ENCODE measurements at regions not wholly inside any gene's neighbourhood (a gene's known extent, or its start where the extent isn't known, plus 50 kb on each side); places are given as distances from the start of the nearest gene placed in this dataset.
"Not testable (repeated sequence)": the region's sequence is repeated elsewhere in the genome, so short reads cannot be mapped to it uniquely, and the experiment has no call there.

DNA sequence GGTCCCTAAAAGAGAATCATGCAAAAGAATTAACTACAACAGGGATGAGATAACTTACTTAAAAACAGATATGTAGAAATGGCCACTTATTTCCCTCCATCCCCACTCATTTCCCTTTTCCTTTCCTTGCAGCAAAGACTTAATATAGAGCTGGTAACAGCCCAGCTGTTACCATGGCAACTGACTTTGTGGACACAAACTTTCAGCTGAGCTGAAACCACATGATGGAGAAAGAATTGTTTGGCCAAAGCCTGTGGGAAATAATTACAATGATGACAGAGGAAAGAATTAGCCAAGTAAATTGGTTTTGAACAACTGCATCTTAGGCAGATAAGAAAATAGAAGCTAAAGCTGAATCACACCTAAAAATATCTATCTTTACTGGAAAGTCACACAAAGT is 364.9 kb downstream of the GALC start:
- no peak for DNase-seq

DNA sequence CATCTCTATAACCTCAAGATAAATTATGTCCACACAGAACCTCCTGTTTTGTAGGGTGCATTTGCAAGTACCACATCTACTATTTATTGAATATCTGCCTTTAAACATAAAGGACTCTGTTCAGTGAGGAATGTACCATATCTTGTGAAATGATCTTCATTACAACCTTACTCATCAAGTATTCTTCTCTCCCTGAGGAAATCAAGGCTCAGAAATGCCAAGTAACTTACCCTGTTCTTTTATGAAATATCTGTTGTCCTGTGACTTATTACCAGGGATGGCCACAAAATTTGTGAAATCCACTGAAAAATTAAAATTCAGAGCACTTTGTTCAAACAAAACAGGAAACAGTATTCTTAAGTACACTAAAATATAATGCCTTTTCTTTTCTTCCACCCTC is 366.7 kb downstream of the GALC start:
- DNase-seq = no peak

DNA sequence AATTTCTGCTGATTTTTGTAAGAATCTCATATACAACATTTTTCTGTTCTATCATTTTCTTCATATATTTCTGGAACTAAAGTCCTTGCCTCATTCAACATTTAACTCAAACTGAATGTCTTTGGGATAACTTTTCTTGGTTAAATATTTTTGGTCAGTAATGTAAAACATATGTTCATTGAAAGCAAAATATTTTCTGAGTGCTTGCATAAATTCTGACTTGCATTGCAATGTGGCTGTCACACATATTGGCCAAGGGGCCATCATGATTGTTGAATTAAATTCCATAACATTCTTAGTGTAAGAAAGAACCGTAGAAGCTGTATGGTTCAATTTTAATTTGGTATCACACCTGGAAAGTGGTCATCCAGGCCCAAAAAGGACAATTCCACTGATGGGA is 369.4 kb downstream of the GALC start:
- DNase-seq = no peak

DNA sequence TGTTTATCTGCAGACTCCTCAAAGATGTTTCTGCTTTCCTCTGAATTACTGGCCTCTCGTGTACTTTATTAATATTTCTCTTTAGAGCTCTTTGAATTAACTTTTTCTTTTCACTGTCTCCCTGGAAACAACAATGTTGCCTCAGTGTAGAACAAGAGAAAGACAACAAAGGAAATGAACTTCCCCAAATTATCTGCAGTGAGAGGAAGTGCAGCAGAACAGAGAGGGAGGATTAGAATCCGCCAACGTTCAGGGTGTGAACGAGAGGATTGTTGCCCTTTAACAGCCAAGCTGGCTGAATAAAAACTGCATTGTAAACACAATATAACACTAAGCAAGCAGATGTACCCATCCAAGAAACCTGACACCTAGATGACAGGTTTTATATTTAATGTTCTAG is 375.9 kb downstream of the GALC start:
- no peak for DNase-seq

DNA sequence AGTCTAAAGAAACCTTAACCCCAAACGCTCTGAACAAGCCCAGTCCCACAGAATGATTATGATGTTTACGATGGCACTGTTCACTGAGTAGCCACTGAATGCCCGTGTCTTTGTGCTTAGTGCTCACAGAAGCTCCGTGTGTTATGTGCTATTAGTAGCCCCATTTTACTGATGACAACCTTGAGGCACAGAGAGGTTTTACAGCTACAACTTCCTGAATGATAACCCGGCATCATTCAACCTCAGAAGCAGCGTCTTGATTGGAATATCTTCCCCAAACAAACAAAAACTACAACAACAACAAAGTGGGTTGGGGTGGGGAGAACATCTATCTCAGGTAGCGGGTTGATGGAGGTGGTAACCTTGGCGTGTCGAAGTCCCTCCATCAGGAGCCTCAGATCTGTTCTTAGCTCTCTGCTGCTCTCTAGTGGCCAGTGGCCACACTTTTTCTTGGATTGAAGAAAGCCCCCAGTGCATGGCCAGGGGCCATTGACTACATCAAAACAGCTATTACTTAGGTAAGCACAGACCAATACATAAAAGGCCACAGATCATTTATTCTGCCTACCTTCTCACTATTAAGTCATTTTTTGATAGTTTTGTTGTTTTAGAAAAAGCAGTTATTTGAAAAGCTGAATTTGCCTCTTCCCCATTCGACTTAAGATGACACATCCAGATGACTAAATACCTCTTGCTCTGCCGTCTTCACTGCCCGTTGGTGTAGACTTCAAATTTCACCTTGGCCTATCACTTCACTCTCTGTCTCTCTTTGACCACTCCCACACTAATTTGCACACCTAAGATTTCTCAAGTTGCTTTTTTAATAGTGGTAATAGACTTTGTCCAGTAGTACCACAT is 376.9 kb downstream of the GALC start:
- peak; percentile 57 for DNase-seq

DNA sequence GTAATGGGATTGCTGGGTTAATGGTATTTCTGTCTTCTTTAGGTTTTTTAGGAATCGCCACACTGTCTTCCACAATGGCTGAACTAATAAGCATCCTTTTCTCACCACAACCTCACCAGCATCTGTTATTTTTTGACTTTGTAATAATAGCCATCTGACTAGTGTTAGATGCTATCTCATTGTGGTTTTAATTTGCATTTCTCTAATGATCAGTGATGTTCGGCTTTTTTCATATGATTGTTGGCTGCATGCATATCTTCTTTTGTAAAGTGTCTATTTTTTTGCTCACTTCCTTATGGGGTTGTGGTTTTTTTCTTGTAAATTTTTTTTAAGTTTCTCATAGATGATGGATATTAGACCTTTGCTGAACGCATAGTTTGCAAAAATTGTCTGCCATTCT is 377.9 kb downstream of the GALC start:
- DNase-seq = no peak

DNA sequence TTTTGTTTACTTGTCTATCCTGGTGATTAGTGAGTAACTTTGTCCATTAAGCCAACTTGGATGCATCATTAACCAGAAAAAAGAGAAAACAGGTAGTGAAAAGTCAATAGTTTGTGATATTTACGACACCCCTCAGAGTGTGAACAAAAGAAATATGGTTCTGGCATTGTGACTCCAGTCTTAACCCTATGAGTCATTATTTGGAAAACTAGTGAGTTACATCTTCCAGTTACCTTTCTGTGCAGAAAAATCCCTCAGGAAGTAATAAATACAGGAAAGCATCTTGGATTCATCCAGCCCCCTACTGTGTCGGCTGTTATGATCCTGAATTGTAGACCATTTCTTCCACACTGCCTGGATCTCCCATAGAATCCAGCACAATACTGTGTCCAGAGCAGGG is 379.1 kb downstream of the GALC start:
- no peak for DNase-seq

DNA sequence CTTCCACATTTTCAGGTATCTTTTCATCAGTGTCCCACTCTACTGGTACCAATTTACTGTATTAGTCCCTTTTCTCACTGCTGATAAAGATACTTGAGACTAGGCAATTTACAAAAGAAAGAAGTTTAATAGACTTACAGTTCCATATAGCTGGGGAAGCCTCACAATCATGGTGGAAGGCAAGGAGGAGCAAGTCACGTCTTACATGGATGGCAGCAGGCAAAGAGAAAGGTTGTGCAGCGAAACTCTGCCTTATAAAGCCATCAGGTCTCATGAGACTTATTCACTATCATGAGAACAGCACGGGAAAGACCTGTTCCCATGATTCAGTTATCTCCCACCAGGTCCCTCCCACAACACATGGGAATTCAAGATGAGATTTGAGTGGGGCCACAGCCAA is 385.9 kb downstream of the GALC start:
- not testable (repeated sequence) for DNase-seq

DNA sequence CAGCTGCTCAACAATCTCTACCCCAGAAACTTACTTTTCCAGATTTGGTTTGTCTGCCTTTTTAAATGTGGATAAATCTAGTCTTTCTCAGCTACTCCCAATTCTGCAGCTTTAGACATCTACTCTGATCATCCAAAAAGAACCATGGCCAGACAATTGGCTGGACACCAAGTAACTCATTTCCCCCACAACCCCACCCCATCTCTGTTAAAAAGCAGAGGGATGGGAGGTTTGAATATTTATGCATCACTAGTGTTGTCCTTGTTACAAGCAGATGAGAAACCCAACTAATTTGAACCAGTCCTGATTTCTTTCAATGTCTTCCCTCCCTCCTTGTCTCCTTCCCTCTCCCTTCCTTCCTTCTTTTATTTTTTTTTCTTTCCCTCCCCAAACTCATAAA is 391.9 kb downstream of the GALC start:
- DNase-seq = no peak

DNA sequence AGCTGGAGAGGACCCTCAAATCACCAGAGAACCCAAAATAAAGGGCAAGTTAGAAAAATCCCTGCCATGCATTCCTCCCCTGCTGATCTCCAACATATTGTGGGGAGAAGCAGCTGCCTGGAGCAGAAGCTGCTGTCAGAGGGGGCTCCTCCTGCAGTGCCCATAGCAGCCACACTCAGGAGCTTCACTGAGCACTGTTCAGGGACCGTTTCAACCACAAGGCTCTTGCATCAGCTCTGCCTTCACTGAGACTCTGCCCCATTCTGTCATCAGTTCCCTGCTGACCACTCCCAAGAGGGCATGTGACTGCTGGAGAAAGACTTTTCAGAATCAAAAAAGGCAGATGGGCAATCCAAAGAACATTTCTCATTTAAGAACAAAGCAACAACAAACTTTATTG is 392.7 kb downstream of the GALC start:
- no peak for DNase-seq

DNA sequence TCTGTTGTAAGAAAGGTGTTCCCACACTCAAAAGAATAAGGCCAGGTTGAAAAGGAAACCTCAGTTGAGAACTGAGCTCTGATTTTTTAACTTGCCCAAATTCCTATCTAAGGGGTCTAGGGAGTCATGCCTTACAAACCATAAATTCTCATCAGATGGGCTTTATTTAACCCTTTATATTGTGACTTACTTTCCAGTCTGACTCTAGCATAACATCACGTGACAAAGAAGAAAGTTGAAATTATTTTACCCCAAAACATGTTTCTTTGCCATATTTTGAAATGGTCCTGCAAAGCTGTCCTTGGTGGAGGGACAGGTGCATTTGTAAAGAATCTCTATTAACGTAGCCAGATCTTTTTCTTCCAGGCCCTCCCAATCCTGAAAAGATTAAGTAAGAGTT is 411.7 kb downstream of the GALC start:
- no peak for DNase-seq

DNA sequence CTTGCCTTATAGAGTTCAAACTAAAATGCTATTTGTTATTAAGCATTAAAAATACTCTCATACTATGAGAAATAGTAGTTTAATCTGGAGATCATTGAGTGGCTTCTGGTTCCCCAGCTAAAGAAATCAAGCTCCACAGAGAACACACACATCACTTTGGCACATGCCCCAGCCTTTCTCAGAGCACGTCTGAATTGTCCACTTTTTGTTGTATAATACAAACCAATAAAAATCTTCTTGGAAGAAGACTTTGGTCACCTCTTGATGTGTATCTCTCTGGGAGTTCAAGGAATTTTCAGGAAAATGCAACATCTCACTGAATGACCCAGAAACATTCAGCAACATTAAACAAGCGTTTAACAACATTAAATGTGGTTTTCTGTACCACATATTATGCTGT is 413.9 kb downstream of the GALC start:
- no peak for DNase-seq

DNA sequence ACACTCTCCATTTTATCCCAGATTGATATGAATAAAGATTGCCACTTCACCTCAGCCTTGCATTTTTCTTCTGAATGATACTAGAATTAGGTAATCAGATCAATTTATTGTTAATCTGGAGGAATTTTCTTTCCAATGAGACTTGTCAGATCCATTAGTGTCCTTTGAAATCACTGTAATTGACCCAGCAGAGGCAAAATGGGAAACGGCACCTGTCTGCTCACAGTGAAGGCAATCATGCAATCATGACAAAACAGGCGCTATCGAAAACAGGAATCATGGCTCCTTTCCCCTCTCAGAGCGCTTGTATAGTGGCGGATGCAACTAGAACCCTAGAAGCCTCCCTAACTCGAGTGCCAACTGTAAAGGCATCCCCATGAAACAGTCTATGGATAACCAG is 417.6 kb downstream of the GALC start:
- DNase-seq = no peak

DNA sequence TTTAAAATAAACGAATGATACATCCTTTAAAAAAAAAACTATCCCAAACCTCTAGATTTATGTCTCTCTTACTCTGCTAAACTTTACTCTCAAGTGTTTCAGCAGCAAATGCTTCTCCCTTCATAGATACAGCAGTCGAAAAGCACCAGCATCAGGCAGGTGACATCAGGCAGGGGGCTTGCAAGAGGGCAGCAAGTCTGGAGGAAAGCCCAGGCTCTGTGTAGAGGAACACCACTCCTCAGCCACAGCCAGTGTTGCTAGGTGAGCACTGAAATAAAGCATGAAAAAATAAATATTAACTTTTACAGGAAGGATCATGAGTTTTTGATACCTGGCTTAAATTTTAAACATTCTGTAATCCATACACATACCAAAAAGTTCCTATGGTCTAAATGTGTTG is 419.4 kb downstream of the GALC start:
- DNase-seq = no peak

DNA sequence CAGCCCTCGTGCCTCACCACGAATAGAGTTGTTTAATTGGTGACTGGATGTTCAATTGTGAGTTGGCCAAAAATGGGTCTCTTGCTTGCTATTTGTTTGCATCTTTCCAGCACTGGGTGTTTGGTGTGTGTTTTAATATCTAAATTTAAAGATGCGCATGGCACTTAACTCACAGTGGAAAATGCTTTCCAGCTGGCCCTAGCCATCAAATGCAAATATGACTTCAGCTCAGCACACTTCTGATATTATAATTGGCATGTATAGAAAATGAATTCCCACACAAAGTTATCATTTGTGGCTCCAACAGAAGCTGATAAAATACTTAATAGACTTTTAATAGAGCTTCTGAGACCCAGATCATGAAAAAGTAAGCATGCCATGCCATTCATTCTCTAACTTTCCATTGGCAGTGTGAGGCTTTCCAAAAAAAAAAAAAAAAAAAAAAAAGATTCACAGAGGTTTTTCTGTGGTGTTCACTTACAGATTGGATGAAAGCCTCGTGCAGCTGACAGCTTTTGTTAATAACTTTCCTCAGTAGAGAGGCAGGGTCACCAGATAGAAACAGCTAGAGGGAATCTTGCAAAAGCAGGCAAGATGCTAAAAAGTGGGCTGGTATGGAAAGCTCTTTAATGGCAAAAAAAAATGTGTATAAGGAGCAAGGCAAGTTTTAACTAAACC is 425.2 kb downstream of the GALC start:
- no peak for DNase-seq

DNA sequence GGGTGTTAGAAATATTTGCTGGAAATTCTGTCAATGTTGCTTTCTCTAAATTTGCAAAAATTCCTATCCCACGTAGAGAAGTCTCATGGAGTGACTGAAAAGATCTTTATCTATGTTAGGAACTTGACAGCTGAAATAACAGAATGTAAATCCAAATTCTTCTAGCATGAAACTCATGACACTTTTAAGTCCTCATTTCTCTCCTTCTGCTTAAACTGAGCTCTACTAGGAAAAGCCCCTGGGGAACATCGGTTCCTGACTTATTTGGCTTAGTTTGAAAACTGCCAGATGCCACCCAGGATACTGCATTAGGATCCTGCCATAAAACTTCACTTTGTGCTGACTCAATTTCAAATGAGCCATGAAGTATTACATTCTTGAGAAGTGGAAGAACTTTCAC is 426.0 kb downstream of the GALC start:
- no peak for DNase-seq

DNA sequence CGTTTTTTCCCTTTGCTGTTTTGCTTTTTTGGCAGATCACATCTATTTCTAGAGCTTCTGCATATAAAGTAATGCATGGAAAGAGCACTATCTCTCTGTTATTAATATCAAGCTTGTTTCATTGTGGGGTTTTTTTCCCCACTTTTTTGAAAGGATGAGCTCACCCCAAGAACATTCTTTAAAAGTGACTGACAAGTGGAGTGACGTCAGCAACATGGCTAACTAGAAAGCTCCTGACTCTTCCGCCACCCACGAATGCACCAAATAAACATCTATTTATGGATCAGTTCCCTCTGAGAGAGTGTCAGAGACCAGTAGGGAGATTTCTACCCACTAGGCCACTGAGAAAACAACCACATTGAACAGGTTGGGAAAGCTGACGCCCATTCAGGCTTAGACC is 445.4 kb downstream of the GALC start:
- DNase-seq = no peak

DNA sequence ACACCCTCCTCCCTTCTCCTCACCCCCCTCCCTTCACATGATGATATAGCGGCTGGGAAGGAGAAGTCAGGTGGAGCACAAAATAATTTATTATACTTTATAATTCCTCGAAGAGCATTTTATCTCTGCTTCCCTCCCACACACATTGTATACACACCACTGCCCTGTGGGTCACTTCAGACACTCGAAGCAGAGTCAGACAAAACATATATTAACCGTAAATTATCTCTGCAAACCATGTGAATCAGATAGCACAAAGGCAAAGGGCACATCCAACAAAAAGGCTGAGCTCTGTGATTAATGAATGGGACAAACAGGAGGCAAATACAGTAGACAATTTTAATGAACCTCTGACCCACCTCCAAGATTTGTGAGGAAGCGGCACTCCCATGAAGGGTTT is 450.7 kb downstream of the GALC start:
- DNase-seq = no peak

DNA sequence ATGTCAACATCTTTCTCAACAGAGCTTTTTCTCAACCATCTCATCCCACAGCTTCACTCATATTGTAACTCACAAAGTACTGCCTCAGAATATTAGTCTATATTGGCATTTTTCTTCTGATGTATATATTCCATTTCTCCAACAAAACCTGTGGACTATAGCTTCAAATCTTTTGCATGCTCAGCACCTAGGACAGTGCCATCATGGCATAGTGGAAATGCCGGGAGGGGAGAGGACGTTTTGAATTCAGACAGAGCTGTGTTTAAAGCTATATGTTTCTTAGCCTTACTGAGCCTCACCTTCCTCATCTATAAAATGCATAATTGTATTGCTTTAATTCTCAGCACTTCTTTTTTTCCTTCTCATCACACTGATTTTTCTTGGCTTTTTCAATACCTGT is 452.6 kb downstream of the GALC start:
- no peak for DNase-seq

DNA sequence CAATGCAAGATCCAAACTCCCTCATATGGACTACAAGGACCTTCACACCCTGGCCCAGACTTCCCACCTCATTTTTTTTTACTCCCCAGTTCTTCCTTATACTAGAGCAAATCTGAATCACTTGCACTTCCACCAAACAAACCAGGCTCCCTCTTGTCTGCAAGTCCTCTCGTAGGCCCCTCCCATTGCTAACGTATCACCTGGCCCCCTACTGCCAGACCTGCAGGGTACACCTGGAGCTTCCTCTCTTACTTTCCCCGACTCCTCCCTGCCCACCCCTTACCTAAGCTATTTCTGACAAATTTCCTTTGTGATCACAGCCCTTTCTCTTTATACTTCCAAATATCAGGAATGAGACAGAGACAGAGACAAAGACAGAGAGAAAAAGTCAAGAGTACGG is 463.9 kb downstream of the GALC start:
- DNase-seq = no peak

DNA sequence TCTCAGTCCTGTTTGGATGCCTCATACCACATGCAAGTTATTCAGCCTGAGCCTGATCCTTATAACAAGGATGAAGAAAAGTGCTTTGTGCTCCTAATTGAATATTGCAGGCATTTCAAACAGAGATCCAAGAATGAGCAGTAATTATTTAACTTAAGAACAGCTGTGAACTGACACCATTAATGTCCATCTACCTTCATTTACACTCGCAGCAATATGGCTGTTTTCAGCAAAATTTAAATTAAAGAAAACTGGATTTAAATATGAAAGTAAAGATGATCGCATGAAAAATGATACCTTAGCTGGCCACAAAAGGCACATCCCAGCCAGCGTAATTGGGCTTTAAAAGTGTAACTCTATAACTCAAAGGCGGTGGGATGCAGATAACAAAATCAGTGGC is 466.3 kb downstream of the GALC start:
- DNase-seq = no peak

DNA sequence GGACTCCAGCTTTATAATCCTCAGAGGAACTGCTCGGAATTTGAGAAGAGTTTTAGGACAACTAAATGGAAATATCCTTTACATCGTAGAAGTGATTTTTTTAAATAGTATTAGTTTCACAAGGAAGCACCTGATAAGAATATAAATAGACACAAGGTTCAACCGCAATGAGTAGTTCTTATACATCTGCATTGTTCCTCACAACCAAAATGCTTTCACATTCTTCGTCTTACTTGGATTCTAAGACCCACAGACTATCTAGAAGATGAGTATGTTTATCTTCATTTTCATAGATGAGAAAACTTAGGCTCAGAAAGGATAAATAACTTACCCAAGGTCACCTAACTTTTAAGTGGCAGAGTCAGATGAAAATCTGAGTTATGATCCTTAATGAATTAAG is 469.0 kb downstream of the GALC start:
- DNase-seq = no peak

DNA sequence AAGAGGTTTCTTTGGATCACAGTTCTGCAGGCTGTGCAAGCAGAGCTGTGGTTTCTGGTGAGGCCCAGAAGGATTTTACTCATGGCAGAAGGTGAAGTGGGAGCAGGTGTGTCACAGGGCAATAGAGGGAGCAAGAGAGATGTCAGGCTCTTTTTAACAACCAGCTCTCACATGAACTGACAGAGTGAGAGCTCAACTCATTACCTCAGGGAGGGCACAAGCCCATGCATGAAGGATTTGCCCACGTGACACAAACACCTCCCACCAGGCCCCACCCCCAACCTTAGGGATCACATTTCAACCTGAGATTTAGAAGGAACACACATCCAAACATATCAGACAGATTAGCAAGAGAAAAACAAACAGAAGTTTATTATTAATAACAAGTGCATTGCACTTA is 470.4 kb downstream of the GALC start:
- DNase-seq = no peak

DNA sequence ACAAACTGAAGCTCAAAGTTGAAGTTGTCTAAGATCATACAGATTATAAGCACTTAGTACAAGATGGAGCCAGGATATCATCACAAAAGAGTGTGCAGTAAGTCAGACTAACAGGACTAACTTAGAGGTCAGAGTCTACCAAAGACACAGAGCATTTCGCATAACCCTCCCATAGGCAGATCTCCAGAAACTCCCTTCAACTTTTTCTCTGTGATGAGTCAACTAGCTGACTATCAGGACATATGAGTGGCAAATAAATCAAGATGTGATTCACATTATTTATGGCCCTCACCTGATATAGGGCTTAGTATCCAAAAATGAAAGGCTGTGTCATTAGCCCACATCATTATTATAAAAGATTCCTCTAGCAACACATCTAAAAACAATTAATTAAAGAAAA is 484.6 kb downstream of the GALC start:
- DNase-seq = no peak

DNA sequence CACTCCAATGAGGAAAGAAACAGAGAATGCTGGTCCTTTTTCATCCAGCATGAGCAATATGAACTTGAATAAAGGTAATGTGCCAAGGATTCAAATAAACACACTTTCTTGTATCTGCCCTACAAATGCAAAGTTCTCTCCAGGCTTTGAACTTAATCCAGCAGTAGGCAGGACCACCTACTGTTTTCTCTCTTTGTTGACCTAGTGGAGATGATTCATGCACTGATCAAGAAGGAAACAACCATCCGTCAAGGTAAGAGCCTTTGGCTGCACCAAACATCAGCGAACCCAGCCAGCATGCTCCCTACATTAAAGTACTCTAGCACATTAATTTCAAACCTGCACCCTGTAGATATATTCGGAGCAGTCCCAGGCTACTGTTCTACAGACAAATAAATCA is 489.3 kb downstream of the GALC start:
- no peak for DNase-seq

All from hematopoietic multipotent progenitor cell treated with erythropoietin and hydrocortisone succinate and interleukin-3 and kit ligand, for 8 days (in vitro differentiated cells).